ENCODE measurements at regions not wholly inside any gene's neighbourhood (a gene's known extent, or its start where the extent isn't known, plus 50 kb on each side); places are given as distances from the start of the nearest gene placed in this dataset.

- no peak for TF ChIP-seq EZH2 (IDR thresholded peaks at IDR 0.05; ENCODE audit: insufficient read depth, poor library complexity, severe bottlenecking)
- no peak for TF ChIP-seq EZH2phosphoT487 (IDR thresholded peaks at IDR 0.05; ENCODE audit: insufficient read depth, low read depth)
These were observed 1321.5 kb downstream of the XPNPEP1 start for GRCh38 chr10:108601851-108602250.

All from GM23248 (cell line).